ENCODE measurements at regions not wholly inside any gene's neighbourhood (a gene's known extent, or its start where the extent isn't known, plus 50 kb on each side); places are given as distances from the start of the nearest gene placed in this dataset.

- Histone ChIP-seq H3K4me2 (ENCODE audit: low read length) (no peak overlapping the region), H3K27me3 (ENCODE audit: control insufficient read depth, low read length) (no peaks in the 10 kb centered on the region), H3K27ac (ENCODE audit: low read depth, low read length) (no peak overlapping the region)
Observed at GRCh38 chr6:105645156-105645555, 242.3 kb upstream of the PREP start.

GRCh38 chr6:105644691-105645090, 241.8 kb upstream of the PREP start:
- Histone ChIP-seq H3K4me2 (ENCODE audit: low read length) (no peak overlapping the region), H3K79me2 (ENCODE audit: control insufficient read depth, low read length) (no peaks in the 10 kb centered on the region), H3K27ac (ENCODE audit: low read depth, low read length) (no peak overlapping the region), H3K4me1 (ENCODE audit: control insufficient read depth, low read length) (no peaks in the 10 kb centered on the region), H3K9me3 (ENCODE audit: control insufficient read depth, insufficient read depth, low read length) (no peaks in the 10 kb centered on the region), H3F3A (ENCODE audit: control insufficient read depth, insufficient read depth) (no peaks in the 10 kb centered on the region), H3K27me3 (ENCODE audit: control insufficient read depth, low read length) (no peaks in the 10 kb centered on the region), H3K36me3 (ENCODE audit: control insufficient read depth, low read length) (no peaks in the 10 kb centered on the region), H3K9me2 (replicated peaks; ENCODE audit: control insufficient read depth, low read length) (no peaks in the 10 kb centered on the region), H3K4me3 (ENCODE audit: low read length) (no peak overlapping the region), H4K20me1 (ENCODE audit: control insufficient read depth, insufficient read depth, low read depth, low read length) (no peaks in the 10 kb centered on the region)
- no peak for TF ChIP-seq CTCF (IDR thresholded peaks at IDR 0.05; ENCODE audit: low read depth, low read length, poor library complexity, severe bottlenecking)
- no peak for TF ChIP-seq EZH2phosphoT487 (IDR thresholded peaks at IDR 0.05; ENCODE audit: borderline replicate concordance, low read length)

More at GRCh38 chr6:105645156-105645555, 242.3 kb upstream of the PREP start:
- no peaks in the 10 kb centered on the region for H3K79me2 ChIP-seq (ENCODE audit: control insufficient read depth, low read length)
- H3F3A ChIP-seq (ENCODE audit: control insufficient read depth, insufficient read depth), result no peaks in the 10 kb centered on the region
- H3K9me3 ChIP-seq (ENCODE audit: control insufficient read depth, insufficient read depth, low read length), result no peaks in the 10 kb centered on the region
- H3K4me3 ChIP-seq (ENCODE audit: low read length), result no peak overlapping the region
- H3K4me1 ChIP-seq (ENCODE audit: control insufficient read depth, low read length), result no peaks in the 10 kb centered on the region
- H4K20me1 ChIP-seq (ENCODE audit: control insufficient read depth, insufficient read depth, low read depth, low read length), result no peaks in the 10 kb centered on the region
- H3K36me3 ChIP-seq (ENCODE audit: control insufficient read depth, low read length), result no peaks in the 10 kb centered on the region
- no peak for TF ChIP-seq CTCF (IDR thresholded peaks at IDR 0.05; ENCODE audit: low read depth, low read length, poor library complexity, severe bottlenecking)
- TF ChIP-seq EZH2phosphoT487 (IDR thresholded peaks at IDR 0.05; ENCODE audit: borderline replicate concordance, low read length), result no peak
- no peaks in the 10 kb centered on the region for H3K9me2 ChIP-seq (replicated peaks; ENCODE audit: control insufficient read depth, low read length)

DNA sequence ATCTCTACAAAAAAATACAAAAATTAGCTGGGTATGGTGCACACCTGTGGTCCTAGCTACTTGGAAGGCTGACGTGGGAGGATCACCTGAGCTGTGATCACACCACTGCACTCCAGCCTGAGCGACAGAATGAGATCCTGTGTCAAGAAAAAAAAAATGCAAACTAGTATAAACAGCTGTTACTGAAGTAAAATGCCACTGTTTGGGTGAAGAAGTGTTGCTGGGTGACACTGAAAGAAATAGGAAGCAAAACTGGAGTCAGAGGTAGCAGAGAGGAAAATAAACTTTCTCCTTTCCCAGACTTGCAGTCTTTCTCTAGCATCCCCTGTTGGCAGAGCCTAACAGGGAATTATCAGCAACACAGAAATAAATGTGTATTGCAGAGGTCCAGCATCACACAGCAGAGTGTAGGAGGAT, 241.2 kb upstream of the PREP start:
- Histone ChIP-seq H3K9me3 (ENCODE audit: control insufficient read depth, insufficient read depth, low read length) (no peaks in the 10 kb centered on the region), H3K4me3 (ENCODE audit: low read length) (no peak overlapping the region), H3K27me3 (ENCODE audit: control insufficient read depth, low read length) (no peaks in the 10 kb centered on the region), H3K9me2 (replicated peaks; ENCODE audit: control insufficient read depth, low read length) (no peaks in the 10 kb centered on the region), H3K79me2 (ENCODE audit: control insufficient read depth, low read length) (no peaks in the 10 kb centered on the region), H4K20me1 (ENCODE audit: control insufficient read depth, insufficient read depth, low read depth, low read length) (no peaks in the 10 kb centered on the region), H3K27ac (ENCODE audit: low read depth, low read length) (no peak overlapping the region), H3F3A (ENCODE audit: control insufficient read depth, insufficient read depth) (no peaks in the 10 kb centered on the region), H3K4me1 (ENCODE audit: control insufficient read depth, low read length) (no peaks in the 10 kb centered on the region), H3K4me2 (ENCODE audit: low read length) (no peak overlapping the region), H3K36me3 (ENCODE audit: control insufficient read depth, low read length) (no peaks in the 10 kb centered on the region)
- no peak for TF ChIP-seq EZH2phosphoT487 (IDR thresholded peaks at IDR 0.05; ENCODE audit: borderline replicate concordance, low read length)

GRCh38 chr6:105642708-105643107, 239.8 kb upstream of the PREP start:
- Histone ChIP-seq H3F3A (ENCODE audit: control insufficient read depth, insufficient read depth) (no peaks in the 10 kb centered on the region), H3K4me3 (ENCODE audit: low read length) (no peak overlapping the region), H3K27ac (ENCODE audit: low read depth, low read length) (no peak overlapping the region), H3K9me2 (replicated peaks; ENCODE audit: control insufficient read depth, low read length) (no peaks in the 10 kb centered on the region), H3K36me3 (ENCODE audit: control insufficient read depth, low read length) (no peaks in the 10 kb centered on the region), H3K79me2 (ENCODE audit: control insufficient read depth, low read length) (no peaks in the 10 kb centered on the region), H3K27me3 (ENCODE audit: control insufficient read depth, low read length) (no peaks in the 10 kb centered on the region), H3K4me2 (ENCODE audit: low read length) (no peak overlapping the region), H4K20me1 (ENCODE audit: control insufficient read depth, insufficient read depth, low read depth, low read length) (no peaks in the 10 kb centered on the region), H3K4me1 (ENCODE audit: control insufficient read depth, low read length) (no peaks in the 10 kb centered on the region), H3K9me3 (ENCODE audit: control insufficient read depth, insufficient read depth, low read length) (no peaks in the 10 kb centered on the region)
- TF ChIP-seq CTCF (IDR thresholded peaks at IDR 0.05; ENCODE audit: low read depth, low read length, poor library complexity, severe bottlenecking) (no peak), EZH2phosphoT487 (IDR thresholded peaks at IDR 0.05; ENCODE audit: borderline replicate concordance, low read length) (no peak)

All from DOHH2 (cell line).